ENCODE measurements at regions not wholly inside any gene's neighbourhood (a gene's known extent, or its start where the extent isn't known, plus 50 kb on each side); places are given as distances from the start of the nearest gene placed in this dataset.

DNA sequence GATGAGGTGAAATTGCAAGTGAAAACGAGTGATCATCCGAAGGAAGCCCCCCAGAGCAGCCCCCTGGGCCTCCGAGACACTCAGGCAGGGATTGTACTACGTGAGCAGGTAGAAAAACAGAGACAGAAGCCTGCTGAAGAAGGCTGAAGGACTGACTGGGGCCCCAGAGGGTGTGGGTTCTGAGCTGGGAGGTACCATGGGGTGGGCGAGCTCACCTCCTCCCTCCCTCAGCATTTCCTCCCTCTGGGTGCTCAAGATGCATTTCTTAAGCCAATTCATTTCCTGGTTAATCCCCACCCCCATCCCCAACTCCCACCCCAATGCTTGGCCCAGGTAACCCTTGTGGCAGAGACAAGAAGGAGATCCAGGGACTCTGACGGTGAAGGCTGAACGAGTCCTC, 108.7 kb downstream of the BDH1 start:
- TF ChIP-seq ZNF33A (CRISPR knock-in tag; IDR thresholded peaks at IDR 0.05; ENCODE audit: borderline replicate concordance) = no peak
- no peak for TF ChIP-seq NBN (conservative IDR thresholded peaks at IDR 0.05)
- TF ChIP-seq, protein P1, sequence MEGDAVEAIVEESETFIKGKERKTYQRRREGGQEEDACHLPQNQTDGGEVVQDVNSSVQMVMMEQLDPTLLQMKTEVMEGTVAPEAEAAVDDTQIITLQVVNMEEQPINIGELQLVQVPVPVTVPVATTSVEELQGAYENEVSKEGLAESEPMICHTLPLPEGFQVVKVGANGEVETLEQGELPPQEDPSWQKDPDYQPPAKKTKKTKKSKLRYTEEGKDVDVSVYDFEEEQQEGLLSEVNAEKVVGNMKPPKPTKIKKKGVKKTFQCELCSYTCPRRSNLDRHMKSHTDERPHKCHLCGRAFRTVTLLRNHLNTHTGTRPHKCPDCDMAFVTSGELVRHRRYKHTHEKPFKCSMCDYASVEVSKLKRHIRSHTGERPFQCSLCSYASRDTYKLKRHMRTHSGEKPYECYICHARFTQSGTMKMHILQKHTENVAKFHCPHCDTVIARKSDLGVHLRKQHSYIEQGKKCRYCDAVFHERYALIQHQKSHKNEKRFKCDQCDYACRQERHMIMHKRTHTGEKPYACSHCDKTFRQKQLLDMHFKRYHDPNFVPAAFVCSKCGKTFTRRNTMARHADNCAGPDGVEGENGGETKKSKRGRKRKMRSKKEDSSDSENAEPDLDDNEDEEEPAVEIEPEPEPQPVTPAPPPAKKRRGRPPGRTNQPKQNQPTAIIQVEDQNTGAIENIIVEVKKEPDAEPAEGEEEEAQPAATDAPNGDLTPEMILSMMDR (CRISPR knock-in tag; IDR thresholded peaks at IDR 0.05) = no peak
- TF ChIP-seq ZNF10 (CRISPR knock-in tag; IDR thresholded peaks at IDR 0.05; ENCODE audit: borderline replicate concordance, low read depth) = no peak
- TF ChIP-seq SALL2 (CRISPR knock-in tag; IDR thresholded peaks at IDR 0.05) = no peak

Data from HepG2 (cell line).